OCI-LY3 (cell line): ENCODE measurements at regions not wholly inside any gene's neighbourhood (a gene's known extent, or its start where the extent isn't known, plus 50 kb on each side); places are given as distances from the start of the nearest gene placed in this dataset.

Experiments
- CTCF ChIP-seq: fragments of 200-600, 300-600 bp; sonication (generic); IDR thresholded peaks from 2 replicates; pipeline ENCODE4 v1.5.1; 2014; ENCODE audit warnings: antibody characterized with exemption, low read length, low read depth
- EZH2phosphoT487 ChIP-seq: fragments of 200-600 bp; shearing (Covaris generic); IDR thresholded peaks from 2 replicates; pipeline ENCODE4 v1.6.1; 2018; ENCODE audit warnings: antibody characterized with exemption, mixed run types, low read depth

GRCh38 chr18:30409120-30409519, 633.4 kb downstream of the DSC3 start:
- TF ChIP-seq CTCF: no peak
- no peak for TF ChIP-seq EZH2phosphoT487
